Ishikawa (cell line): ENCODE measurements at regions not wholly inside any gene's neighbourhood (a gene's known extent, or its start where the extent isn't known, plus 50 kb on each side); places are given as distances from the start of the nearest gene placed in this dataset.

Source experiments
- CEBPB ChIP-seq: IDR thresholded peaks from 2 replicates; pipeline ENCODE4 v1.6.1; 2012
- CREB1 ChIP-seq: IDR thresholded peaks from 2 replicates; pipeline ENCODE4 v1.6.1; 2012; ENCODE audit warnings: low read depth
- EGR1 ChIP-seq: IDR thresholded peaks from 2 replicates; pipeline ENCODE4 v1.6.1; 2012
- EP300 ChIP-seq: IDR thresholded peaks from 2 replicates; pipeline ENCODE4 v1.6.1; 2012; ENCODE audit warnings: borderline replicate concordance
- FOXM1 ChIP-seq: IDR thresholded peaks from 2 replicates; pipeline ENCODE4 v1.6.1; 2012; ENCODE audit warnings: low read depth, borderline replicate concordance
- NFIC ChIP-seq: IDR thresholded peaks from 2 replicates; pipeline ENCODE4 v1.6.1; 2012
- RAD21 ChIP-seq: IDR thresholded peaks from 2 replicates; pipeline ENCODE4 v1.6.1; 2012; ENCODE audit warnings: low read depth
- TAF1 ChIP-seq: IDR thresholded peaks from 2 replicates; pipeline ENCODE4 v1.6.1; 2012; ENCODE audit warnings: low read depth, mild to moderate bottlenecking
- TCF12 ChIP-seq: IDR thresholded peaks from 2 replicates; pipeline ENCODE4 v1.6.1; 2012; ENCODE audit warnings: low read depth
- TEAD4 ChIP-seq: IDR thresholded peaks from 2 replicates; pipeline ENCODE4 v1.6.1; 2012
- YY1 ChIP-seq: IDR thresholded peaks from 2 replicates; pipeline ENCODE4 v1.6.1; 2012; ENCODE audit warnings: low read depth
- ZBTB7A ChIP-seq: IDR thresholded peaks from 2 replicates; pipeline ENCODE4 v1.6.1; 2012; ENCODE audit warnings: low read depth
- TF ChIP-seq, protein P1 (sequence below): IDR thresholded peaks from 2 replicates; pipeline ENCODE4 v1.6.1; 2012
- TF ChIP-seq, protein P2 (sequence below): IDR thresholded peaks from 2 replicates; pipeline ENCODE4 v1.6.1; 2012
- TF ChIP-seq, protein P3 (sequence below): IDR thresholded peaks from 2 replicates; pipeline ENCODE4 v1.6.1; 2012; ENCODE audit warnings: low read depth, mild to moderate bottlenecking

DNA sequence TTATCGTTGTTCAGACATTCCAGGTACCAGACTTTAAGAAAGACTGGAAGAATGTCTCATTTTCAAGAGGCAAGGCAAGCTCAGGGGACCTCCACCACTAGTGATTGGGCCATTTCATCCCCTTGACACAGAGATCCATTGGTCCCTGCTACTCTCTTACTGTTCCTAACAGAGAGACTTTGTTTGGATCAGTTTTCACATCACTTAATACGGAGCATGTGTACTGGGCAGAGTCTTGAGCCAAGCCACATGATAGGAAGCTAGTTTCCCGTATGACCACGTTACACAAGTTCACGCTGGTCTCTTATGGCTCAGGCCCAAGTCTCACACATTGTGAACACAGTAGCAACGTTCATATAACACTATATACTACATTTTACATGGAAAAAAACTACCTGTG is 269.9 kb downstream of the BAMBI start:
- TF ChIP-seq, protein P1, sequence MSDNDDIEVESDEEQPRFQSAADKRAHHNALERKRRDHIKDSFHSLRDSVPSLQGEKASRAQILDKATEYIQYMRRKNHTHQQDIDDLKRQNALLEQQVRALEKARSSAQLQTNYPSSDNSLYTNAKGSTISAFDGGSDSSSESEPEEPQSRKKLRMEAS = no peak
- TF ChIP-seq TEAD4 (no peak), CREB1 (no peak), FOXM1 (no peak), CEBPB (no peak), ZBTB7A (no peak), RAD21 (no peak), TAF1 (no peak), TCF12 (no peak), NFIC (no peak)
- TF ChIP-seq, protein P2, sequence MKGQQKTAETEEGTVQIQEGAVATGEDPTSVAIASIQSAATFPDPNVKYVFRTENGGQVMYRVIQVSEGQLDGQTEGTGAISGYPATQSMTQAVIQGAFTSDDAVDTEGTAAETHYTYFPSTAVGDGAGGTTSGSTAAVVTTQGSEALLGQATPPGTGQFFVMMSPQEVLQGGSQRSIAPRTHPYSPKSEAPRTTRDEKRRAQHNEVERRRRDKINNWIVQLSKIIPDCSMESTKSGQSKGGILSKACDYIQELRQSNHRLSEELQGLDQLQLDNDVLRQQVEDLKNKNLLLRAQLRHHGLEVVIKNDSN = no peak
- TF ChIP-seq, protein P3, sequence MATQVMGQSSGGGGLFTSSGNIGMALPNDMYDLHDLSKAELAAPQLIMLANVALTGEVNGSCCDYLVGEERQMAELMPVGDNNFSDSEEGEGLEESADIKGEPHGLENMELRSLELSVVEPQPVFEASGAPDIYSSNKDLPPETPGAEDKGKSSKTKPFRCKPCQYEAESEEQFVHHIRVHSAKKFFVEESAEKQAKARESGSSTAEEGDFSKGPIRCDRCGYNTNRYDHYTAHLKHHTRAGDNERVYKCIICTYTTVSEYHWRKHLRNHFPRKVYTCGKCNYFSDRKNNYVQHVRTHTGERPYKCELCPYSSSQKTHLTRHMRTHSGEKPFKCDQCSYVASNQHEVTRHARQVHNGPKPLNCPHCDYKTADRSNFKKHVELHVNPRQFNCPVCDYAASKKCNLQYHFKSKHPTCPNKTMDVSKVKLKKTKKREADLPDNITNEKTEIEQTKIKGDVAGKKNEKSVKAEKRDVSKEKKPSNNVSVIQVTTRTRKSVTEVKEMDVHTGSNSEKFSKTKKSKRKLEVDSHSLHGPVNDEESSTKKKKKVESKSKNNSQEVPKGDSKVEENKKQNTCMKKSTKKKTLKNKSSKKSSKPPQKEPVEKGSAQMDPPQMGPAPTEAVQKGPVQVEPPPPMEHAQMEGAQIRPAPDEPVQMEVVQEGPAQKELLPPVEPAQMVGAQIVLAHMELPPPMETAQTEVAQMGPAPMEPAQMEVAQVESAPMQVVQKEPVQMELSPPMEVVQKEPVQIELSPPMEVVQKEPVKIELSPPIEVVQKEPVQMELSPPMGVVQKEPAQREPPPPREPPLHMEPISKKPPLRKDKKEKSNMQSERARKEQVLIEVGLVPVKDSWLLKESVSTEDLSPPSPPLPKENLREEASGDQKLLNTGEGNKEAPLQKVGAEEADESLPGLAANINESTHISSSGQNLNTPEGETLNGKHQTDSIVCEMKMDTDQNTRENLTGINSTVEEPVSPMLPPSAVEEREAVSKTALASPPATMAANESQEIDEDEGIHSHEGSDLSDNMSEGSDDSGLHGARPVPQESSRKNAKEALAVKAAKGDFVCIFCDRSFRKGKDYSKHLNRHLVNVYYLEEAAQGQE = no peak

DNA sequence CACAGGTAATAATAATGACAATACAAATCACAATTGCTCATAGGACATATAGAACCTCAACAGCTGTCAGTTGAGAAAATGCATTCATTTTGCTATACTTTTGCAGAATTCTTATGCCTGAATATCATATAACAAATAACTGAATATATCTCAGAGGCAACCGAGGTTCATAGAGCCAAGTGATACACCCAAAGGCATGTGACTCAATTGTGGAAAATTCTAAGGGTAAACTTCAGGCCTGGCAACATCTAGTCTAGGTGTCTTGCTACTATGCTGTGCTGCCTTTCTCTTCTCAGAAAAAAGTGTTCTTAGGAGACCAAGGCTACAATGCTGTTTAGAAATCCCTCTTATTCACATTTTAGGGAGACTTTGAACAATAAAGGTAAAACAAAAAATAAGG is 270.7 kb downstream of the BAMBI start:
- TF ChIP-seq TEAD4 (no peak), RAD21 (no peak), CEBPB (no peak), NFIC (no peak), TCF12 (no peak), EGR1 (no peak), FOXM1 (no peak), ZBTB7A (no peak), EP300 (no peak)
- TF ChIP-seq, protein P3 = no peak

DNA sequence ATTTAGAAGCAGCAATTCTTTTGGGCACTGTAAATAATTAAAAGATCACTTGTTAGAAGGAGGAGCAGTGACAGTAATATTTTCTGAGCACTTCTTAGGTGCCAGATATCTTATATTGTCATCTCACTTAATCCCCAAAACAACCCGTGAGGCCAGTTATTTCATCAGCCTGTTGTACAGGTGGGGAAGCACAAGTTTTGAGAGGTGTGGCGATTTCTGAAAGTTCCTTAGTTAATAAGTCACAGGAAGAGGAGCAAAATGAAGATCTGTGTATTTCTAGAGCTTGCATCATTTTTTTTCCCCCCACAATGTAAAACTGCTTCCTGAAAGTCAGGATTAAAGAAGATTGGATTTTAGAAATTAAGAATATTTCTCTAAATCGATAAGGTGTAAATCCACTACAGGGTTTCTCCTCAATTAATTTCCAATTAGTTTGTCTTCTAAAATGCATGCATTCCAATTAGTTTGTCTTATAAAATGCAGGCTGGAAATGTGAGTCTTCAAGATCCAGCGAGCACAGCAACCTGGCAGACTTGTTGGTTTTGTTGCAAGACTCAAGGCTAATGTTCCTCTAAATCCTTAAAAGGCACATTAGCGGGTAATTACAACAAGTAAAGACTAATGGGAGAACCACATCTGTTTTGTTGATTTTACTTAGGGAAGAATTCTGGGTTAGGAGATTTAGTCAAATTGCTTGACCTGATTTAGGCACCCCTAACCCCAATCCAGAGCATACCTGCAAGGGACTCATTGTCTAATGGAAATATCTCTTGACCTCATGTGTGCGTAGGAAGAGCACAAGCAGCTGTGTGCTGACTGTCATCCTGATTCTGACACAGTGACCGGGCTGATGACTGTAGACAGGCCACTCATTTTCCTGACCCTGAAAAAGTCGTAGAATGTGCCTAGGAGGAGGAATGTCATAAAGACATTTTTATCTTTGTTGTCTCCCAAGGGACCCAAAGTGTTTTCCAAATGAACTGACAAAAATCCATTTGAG is 272.0 kb downstream of the BAMBI start:
- TF ChIP-seq, protein P2 = no peak
- TF ChIP-seq YY1 (no peak), FOXM1 (no peak), TEAD4 (no peak), TCF12 (no peak), EGR1 (no peak), NFIC (no peak), EP300 (no peak), ZBTB7A (no peak), RAD21 (no peak), CREB1 (no peak), TAF1 (no peak)
- TF ChIP-seq, protein P1 = no peak
- TF ChIP-seq, protein P3 = no peak

DNA sequence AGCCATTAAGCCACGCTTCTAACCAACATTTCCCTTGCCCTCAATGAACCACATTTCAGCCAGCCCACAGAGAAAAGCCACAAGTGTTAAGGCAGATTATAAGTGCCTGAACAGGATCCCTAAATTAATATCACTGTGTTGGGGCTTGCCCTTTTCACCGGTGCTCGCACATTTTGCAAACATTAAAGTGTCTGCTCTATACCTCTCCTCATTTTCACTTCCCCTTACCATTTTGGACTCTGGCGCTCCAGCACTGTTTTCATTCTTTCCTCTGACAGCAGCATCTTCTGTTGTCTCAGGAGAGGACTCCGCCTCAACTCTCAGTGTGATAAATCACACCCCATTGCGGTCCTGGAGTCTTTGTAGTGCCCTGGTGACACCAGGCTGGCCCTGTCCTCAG is 274.2 kb downstream of the BAMBI start:
- TF ChIP-seq, protein P1 = no peak
- TF ChIP-seq ZBTB7A = no peak
- TF ChIP-seq EGR1 = no peak
- TF ChIP-seq CREB1 = no peak
- TF ChIP-seq RAD21 = no peak
- no peak for TF ChIP-seq FOXM1
- no peak for TF ChIP-seq TCF12
- no peak for TF ChIP-seq YY1
- TF ChIP-seq CEBPB = no peak
- TF ChIP-seq, protein P2 = no peak
- no peak for TF ChIP-seq EP300
- no peak for TF ChIP-seq NFIC
- TF ChIP-seq TEAD4 = no peak
- TF ChIP-seq TAF1 = no peak
- TF ChIP-seq, protein P3 = no peak
